ENCODE measurements at regions not wholly inside any gene's neighbourhood (a gene's known extent, or its start where the extent isn't known, plus 50 kb on each side); places are given as distances from the start of the nearest gene placed in this dataset.
A peak's percentile ranks its signal among the peaks of the same experiment; 100 is the strongest.

DNA sequence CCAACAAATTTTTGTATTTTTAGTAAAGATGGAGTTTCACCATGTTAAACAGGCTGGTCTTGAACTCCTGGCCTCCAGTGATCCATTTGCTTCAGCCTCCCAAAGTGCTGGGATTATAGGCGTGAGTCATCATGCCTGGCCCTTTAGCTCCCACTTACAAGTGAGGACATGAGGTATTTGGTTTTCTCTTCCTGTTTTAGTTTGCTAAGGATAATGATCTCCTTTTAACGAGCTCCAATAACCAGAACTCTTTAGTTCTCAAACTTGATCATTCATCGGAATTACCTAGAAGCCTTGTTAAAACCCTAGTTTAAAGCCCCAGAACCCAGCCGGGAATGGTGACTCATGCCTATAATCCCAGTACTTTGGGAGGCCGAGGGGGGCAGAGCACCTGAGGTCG is 481.4 kb downstream of the TYW1 start:
- intact Hi-C loops (cut with DNase I), result no loop called here
- Histone ChIP-seq H3K4me1 (replicated peaks) (no peaks in the 10 kb centered on the region), H3K36me3 (no peaks in the 10 kb centered on the region), H3K9me3 (no peaks in the 10 kb centered on the region), H3K4me3 (no peak overlapping the region), H3K27me3 (replicated peaks; ENCODE audit: insufficient read depth) (no peaks in the 10 kb centered on the region), H3K27ac (no peak overlapping the region)
- 38% methylated on average over 6 of the region's 6 CpGs for WGBS
- peak; percentile 24 for TF ChIP-seq POLR2AphosphoS5 (IDR thresholded peaks at IDR 0.05)
- TF ChIP-seq POLR2A (IDR thresholded peaks at IDR 0.05), result no peak
- TF ChIP-seq, protein P1, sequence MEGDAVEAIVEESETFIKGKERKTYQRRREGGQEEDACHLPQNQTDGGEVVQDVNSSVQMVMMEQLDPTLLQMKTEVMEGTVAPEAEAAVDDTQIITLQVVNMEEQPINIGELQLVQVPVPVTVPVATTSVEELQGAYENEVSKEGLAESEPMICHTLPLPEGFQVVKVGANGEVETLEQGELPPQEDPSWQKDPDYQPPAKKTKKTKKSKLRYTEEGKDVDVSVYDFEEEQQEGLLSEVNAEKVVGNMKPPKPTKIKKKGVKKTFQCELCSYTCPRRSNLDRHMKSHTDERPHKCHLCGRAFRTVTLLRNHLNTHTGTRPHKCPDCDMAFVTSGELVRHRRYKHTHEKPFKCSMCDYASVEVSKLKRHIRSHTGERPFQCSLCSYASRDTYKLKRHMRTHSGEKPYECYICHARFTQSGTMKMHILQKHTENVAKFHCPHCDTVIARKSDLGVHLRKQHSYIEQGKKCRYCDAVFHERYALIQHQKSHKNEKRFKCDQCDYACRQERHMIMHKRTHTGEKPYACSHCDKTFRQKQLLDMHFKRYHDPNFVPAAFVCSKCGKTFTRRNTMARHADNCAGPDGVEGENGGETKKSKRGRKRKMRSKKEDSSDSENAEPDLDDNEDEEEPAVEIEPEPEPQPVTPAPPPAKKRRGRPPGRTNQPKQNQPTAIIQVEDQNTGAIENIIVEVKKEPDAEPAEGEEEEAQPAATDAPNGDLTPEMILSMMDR (IDR thresholded peaks at IDR 0.05), result no peak
- DNase-seq (ENCODE audit: low spot score), result no peak

DNA sequence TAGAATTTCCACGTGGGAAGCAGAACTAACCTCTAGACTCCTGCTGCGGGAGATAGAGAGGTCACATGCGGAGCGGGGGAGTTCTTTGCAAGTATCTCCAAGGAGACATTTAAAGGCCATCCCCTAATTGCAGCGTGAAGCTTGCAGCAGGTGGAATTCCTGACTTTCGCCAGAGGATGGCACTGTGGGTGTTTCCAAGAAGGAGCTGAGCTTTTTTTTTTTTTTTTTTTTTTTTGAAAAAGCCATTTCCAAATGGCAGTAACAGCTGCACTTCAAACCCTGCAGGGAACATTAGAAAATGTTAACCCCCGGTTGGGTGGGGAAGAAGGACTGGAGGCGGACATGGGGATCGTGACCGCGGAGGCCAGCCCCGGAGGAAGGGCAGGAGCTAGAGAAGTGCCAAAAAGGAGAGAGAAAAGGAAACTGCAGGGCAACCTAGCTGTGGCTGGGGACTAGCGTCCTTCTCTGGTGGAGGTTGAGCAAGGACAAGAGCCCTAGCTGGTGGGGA is 487.7 kb downstream of the TYW1 start:
- WGBS, result 4% methylated on average over 13 of the region's 13 CpGs
- H3K9me3 ChIP-seq, result no peaks in the 10 kb centered on the region
- intact Hi-C loops (cut with DNase I), result no loop called here
- H3K27me3 ChIP-seq (replicated peaks; ENCODE audit: insufficient read depth), result no peaks in the 10 kb centered on the region
- H3K27ac ChIP-seq, result no peak overlapping the region
- DNase-seq (ENCODE audit: low spot score), result peak; percentile 42
- H3K4me1 ChIP-seq (replicated peaks), result no peaks in the 10 kb centered on the region
- TF ChIP-seq POLR2A (IDR thresholded peaks at IDR 0.05) (no peak), POLR2AphosphoS5 (IDR thresholded peaks at IDR 0.05) (no peak)
- TF ChIP-seq, protein P1 (IDR thresholded peaks at IDR 0.05), result peak; percentile 24 to 52 (median 38)
- H3K36me3 ChIP-seq, result no peaks in the 10 kb centered on the region
- H3K4me3 ChIP-seq, result no peak overlapping the region

DNA sequence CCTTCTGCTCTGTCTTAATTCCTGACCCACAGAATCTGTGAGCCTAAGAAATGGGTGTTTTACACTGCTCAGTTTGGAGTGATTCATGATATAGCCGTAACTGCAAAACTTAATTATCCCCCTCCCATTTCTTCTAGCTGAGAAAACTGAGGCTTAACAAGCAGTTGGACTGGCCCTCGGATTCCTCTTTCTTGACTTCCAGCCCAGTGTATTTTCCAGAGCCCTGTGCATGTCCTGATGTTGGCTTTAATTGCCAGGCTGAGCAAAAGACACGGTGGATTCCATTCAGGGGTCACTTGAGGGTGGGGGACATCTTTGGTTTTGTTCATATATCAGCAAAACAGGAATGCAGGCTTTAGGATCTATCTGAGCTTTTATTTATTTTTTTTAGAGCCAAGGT is 489.8 kb downstream of the TYW1 start:
- Histone ChIP-seq H3K4me3 (no peak overlapping the region), H3K4me1 (replicated peaks) (no peaks in the 10 kb centered on the region), H3K27me3 (replicated peaks; ENCODE audit: insufficient read depth) (no peaks in the 10 kb centered on the region), H3K27ac (no peak overlapping the region), H3K9me3 (no peaks in the 10 kb centered on the region), H3K36me3 (no peaks in the 10 kb centered on the region)
- WGBS, result 69% methylated on average over 3 of the region's 3 CpGs
- intact Hi-C loops (cut with DNase I), result no loop called here
- no peak for DNase-seq (ENCODE audit: low spot score)
- TF ChIP-seq POLR2AphosphoS5 (IDR thresholded peaks at IDR 0.05) (no peak), POLR2A (IDR thresholded peaks at IDR 0.05) (no peak)
- TF ChIP-seq, protein P1 (IDR thresholded peaks at IDR 0.05), result no peak

DNA sequence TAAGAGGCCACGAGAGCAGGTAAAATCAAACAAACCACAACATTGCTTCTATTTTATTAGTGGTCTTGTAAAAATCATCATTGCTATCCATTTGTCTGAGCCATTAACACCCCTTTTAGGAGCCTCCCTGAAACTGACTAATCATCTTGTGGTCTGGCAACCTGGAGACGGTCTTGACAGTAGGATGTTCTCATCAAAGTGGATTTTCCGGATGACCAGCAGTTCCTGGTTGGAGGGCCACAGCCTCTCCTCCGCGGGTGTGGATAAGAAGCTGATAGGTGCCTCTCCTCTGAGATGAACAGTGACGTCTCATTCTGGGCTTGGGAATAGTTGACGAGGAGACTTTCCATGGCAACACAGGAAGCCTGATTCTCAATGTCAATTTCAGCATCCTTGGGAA is 490.7 kb downstream of the TYW1 start:
- Histone ChIP-seq H3K27ac (no peak overlapping the region), H3K4me1 (replicated peaks) (no peaks in the 10 kb centered on the region), H3K27me3 (replicated peaks; ENCODE audit: insufficient read depth) (no peaks in the 10 kb centered on the region), H3K36me3 (no peaks in the 10 kb centered on the region), H3K9me3 (no peaks in the 10 kb centered on the region), H3K4me3 (no peak overlapping the region)
- intact Hi-C loops (cut with DNase I), result no loop called here
- DNase-seq (ENCODE audit: low spot score), result no peak
- 65% methylated on average over 7 of the region's 7 CpGs for WGBS
- no peak for TF ChIP-seq POLR2A (IDR thresholded peaks at IDR 0.05)
- TF ChIP-seq, protein P1 (IDR thresholded peaks at IDR 0.05), result no peak
- no peak for TF ChIP-seq POLR2AphosphoS5 (IDR thresholded peaks at IDR 0.05)

DNA sequence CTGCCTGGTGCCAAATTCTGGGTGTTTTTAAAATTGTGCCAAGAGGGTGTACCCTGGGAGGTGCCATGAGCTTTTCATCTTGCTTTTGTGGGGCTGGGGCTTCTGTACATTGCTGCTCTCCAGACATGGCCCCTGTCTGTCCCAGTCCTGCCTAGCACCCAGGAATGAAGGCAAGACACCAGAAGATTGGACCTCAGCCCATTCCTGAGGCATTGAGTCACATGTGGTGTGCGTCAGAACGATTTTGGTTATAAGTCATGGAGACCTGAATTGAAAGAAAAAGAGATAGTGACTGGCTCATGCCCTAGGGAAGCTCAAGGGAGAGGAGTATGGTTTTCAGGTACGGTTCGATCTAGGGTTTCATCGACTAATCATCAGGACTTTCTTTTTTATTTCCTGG is 493.2 kb downstream of the TYW1 start:
- H3K36me3 ChIP-seq, result no peaks in the 10 kb centered on the region
- 93% methylated on average over 5 of the region's 5 CpGs for WGBS
- no peaks in the 10 kb centered on the region for H3K9me3 ChIP-seq
- no peak overlapping the region for H3K4me3 ChIP-seq
- intact Hi-C loops (cut with DNase I), result no loop called here
- no peaks in the 10 kb centered on the region for H3K4me1 ChIP-seq (replicated peaks)
- TF ChIP-seq POLR2A (IDR thresholded peaks at IDR 0.05) (no peak), POLR2AphosphoS5 (IDR thresholded peaks at IDR 0.05) (no peak)
- TF ChIP-seq, protein P1 (IDR thresholded peaks at IDR 0.05), result no peak
- no peak for DNase-seq (ENCODE audit: low spot score)
- H3K27me3 ChIP-seq (replicated peaks; ENCODE audit: insufficient read depth), result no peaks in the 10 kb centered on the region
- H3K27ac ChIP-seq, result no peak overlapping the region
